Colonic mucosa (tissue), 4 donors: ENCODE measurements at regions not wholly inside any gene's neighbourhood (a gene's known extent, or its start where the extent isn't known, plus 50 kb on each side); places are given as distances from the start of the nearest gene placed in this dataset.

Experiments
- DNase-seq: peaks from one replicate; pipeline ENCODE4 v3.0.0-alpha.2; 2020
- H3K27ac ChIP-seq: fragments of 200-600 bp; one replicate; pipeline ENCODE4 v1.8.0; 2021
- H3K27me3 ChIP-seq: fragments of 200-600 bp; one replicate; pipeline ENCODE4 v1.8.0; 2021
- H3K36me3 ChIP-seq: fragments of 200-600 bp; one replicate; pipeline ENCODE4 v1.8.0; 2021
- H3K4me1 ChIP-seq: fragments of 200-600 bp; one replicate; pipeline ENCODE4 v1.8.0; 2021; ENCODE audit warnings: mild to moderate bottlenecking
- H3K4me3 ChIP-seq: fragments of 200-600 bp; one replicate; pipeline ENCODE4 v1.8.0; 2021
- H3K9ac ChIP-seq, 2 donors: one replicate each; pipeline ENCODE4 v1.7.0; 2013; ENCODE audit warnings: control low read depth in 2 of 2, low read depth in 2 of 2, low read length in 2 of 2
- H3K9me3 ChIP-seq: fragments of 200-600 bp; one replicate; pipeline ENCODE4 v1.8.0; 2021
- intact Hi-C: fragments of 100-400 bp; cut with DNase I; formaldehyde crosslinking; loops from one replicate; pipeline ENCODE4 v1.14.1; 2022
- TF ChIP-seq, protein P1 (sequence below): fragments of 200-600 bp; IDR thresholded peaks from one replicate; pipeline ENCODE4 v1.8.0; 2022; ENCODE audit warnings: antibody characterized with exemption, mild to moderate bottlenecking
- donor health status: healthy.
- donor health status: DM: no; HTN: no; CAD: no.
- donor health status: DM: no; HTN: no; CAD: no.

DNA sequence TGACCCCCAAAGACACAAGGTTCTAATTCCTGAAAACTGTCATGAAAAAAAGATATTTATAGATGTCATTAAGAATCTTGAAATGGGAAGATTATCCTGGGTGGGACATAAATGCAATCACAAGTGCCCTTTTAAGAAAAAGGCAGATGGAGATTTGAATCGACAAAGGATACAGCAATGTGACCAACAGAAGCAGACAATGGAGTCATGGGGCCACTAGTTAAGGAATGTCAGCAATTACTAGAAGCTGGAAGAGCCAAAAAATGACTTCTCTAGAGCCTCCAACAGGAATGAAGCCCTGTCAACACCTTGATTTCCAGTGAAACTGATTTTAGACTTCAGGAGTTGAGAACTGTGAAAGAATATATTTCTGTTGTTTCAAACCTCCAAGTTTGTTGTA is 448.5 kb downstream of the MEI4 start:
- no peaks in the 10 kb centered on the region for H3K27me3 ChIP-seq
- intact Hi-C loops, result no loop called here
- no peaks in the 10 kb centered on the region for H3K9me3 ChIP-seq
- H3K4me3 ChIP-seq, result no peak overlapping the region
- TF ChIP-seq, protein P1, sequence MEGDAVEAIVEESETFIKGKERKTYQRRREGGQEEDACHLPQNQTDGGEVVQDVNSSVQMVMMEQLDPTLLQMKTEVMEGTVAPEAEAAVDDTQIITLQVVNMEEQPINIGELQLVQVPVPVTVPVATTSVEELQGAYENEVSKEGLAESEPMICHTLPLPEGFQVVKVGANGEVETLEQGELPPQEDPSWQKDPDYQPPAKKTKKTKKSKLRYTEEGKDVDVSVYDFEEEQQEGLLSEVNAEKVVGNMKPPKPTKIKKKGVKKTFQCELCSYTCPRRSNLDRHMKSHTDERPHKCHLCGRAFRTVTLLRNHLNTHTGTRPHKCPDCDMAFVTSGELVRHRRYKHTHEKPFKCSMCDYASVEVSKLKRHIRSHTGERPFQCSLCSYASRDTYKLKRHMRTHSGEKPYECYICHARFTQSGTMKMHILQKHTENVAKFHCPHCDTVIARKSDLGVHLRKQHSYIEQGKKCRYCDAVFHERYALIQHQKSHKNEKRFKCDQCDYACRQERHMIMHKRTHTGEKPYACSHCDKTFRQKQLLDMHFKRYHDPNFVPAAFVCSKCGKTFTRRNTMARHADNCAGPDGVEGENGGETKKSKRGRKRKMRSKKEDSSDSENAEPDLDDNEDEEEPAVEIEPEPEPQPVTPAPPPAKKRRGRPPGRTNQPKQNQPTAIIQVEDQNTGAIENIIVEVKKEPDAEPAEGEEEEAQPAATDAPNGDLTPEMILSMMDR, result no peak
- H3K27ac ChIP-seq, result no peak overlapping the region
- DNase-seq, result no peak
- H3K4me1 ChIP-seq, result no peaks in the 10 kb centered on the region
- H3K36me3 ChIP-seq, result no peaks in the 10 kb centered on the region
- H3K9ac ChIP-seq, result no peak overlapping the region

DNA sequence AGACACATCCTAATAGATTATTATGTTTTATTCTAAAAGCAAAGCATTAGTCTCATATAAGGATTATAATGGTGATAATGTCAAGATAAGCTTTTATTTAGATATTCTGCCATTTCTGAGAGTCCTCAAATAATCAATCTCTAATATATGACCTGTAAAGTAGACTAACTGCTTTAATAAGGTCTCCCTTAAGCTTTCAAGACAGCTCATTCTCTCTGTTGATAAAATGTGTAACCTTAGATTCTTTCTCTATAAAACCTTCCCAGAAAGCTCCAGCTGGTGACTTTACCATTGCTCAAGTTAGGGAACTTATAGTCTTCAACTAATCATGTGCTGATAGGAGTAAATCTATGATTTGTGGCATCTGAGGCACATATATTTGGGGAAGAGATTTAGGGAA is 457.8 kb downstream of the MEI4 start:
- H3K4me1 ChIP-seq, result no peaks in the 10 kb centered on the region
- TF ChIP-seq, protein P1, result no peak

DNA sequence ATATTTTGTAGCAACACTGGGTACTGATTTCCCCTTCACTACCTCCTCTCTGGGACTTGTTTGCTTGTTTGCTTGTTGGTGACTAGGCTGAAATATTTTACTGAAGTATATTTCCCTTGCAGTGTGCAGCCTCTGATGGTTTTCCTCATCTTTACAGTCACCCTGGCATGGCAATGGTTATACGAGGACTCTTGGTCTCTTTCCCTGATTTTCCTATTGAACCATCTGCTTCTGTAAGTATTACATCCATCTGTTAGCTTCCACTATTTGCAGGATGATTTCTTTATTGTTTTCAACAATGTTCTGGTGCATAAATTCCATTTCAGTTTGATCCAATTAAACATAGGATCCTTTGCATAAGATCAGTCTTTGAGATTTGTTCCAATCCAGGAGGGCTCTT is 465.1 kb downstream of the MEI4 start:
- TF ChIP-seq, protein P1, result no peak
- intact Hi-C loops, result no loop called here
- no peak overlapping the region for H3K9ac ChIP-seq
- no peak for DNase-seq
- H3K36me3 ChIP-seq, result no peaks in the 10 kb centered on the region
- H3K27me3 ChIP-seq, result no peaks in the 10 kb centered on the region
- H3K4me1 ChIP-seq, result no peaks in the 10 kb centered on the region
- no peaks in the 10 kb centered on the region for H3K9me3 ChIP-seq
- H3K4me3 ChIP-seq, result no peak overlapping the region
- H3K27ac ChIP-seq, result no peak overlapping the region

More for the DNA sequence above, 457.8 kb downstream of the MEI4 start:
- H3K36me3 ChIP-seq, result no peaks in the 10 kb centered on the region
- no peak overlapping the region for H3K4me3 ChIP-seq
- H3K9me3 ChIP-seq, result no peaks in the 10 kb centered on the region
- intact Hi-C loops, result no loop called here
- DNase-seq, result no peak
- no peaks in the 10 kb centered on the region for H3K27me3 ChIP-seq
- H3K9ac ChIP-seq, result no peak overlapping the region
- no peak overlapping the region for H3K27ac ChIP-seq

DNA sequence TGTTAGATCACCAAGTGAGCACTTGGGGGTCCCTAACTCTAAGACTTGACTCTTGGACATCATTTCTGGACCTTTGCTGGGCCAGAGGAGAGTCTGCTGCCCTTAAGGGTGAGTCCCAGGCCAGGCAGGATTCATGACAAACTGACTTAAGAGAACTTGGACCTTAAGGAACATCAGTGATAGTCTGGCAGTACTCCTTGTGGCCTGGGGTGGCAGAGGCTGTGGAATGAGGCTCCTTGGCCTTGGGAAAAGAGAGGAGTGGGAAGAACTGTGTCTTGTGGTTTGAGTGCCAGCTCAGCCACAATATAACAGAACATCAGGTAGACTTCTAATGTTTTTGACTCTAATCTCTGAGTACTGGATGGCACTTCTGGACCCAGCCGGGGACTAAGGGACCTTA is 478.7 kb downstream of the MEI4 start:
- intact Hi-C loops, result no loop called here

DNA sequence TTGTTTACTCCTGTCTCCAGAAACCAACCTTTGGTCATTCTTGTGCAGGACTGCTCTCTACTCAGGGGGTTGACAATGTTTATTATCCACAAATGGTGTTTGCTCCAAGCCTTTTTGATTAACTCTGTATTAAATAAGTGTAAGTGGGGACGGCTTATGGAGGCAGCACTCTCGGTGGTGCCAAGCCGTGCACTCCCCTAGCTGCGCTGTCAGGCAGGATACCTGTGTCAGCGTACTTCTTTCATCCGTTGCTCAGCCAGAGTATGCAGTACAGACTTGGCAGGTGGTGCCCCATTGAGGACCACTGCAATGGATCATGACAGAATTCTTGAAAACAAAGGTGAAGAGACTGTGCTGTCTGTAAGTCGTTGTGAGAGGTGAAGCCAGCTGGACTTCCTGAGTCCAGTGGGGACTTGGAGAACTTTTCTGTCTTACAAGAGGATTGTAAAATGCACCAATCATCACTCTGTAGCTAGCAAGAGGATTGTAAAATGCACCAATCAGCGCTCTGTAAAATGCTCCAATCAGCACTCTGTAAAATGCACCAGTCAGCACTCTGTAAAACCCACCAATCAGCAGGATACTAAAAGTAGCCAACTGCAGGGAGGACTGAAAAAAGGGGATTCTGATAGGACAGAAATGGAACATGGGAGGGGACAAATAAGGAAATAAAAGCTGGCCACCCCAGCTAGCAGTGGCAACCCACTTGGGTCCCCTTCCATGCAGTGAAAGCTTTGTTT is 480.0 kb downstream of the MEI4 start:
- intact Hi-C loops, result no loop called here
- no peaks in the 10 kb centered on the region for H3K9me3 ChIP-seq
- DNase-seq, result no peak
- H3K4me1 ChIP-seq, result no peaks in the 10 kb centered on the region
- H3K27me3 ChIP-seq, result no peaks in the 10 kb centered on the region
- H3K36me3 ChIP-seq, result no peaks in the 10 kb centered on the region
- H3K27ac ChIP-seq, result no peak overlapping the region
- H3K9ac ChIP-seq, result no peak overlapping the region
- TF ChIP-seq, protein P1, result no peak
- H3K4me3 ChIP-seq, result no peak overlapping the region

More for the DNA sequence above, 478.7 kb downstream of the MEI4 start:
- no peaks in the 10 kb centered on the region for H3K4me1 ChIP-seq
- no peak overlapping the region for H3K4me3 ChIP-seq
- no peak overlapping the region for H3K9ac ChIP-seq
- no peaks in the 10 kb centered on the region for H3K36me3 ChIP-seq
- DNase-seq, result no peak
- no peak overlapping the region for H3K27ac ChIP-seq
- TF ChIP-seq, protein P1, result no peak
- H3K9me3 ChIP-seq, result no peaks in the 10 kb centered on the region
- no peaks in the 10 kb centered on the region for H3K27me3 ChIP-seq
